ENCODE measurements at regions not wholly inside any gene's neighbourhood (a gene's known extent, or its start where the extent isn't known, plus 50 kb on each side); places are given as distances from the start of the nearest gene placed in this dataset.

GRCh38 chr12:73181244-73181643 lies 909.1 kb downstream of the TRHDE start:
- Histone ChIP-seq H3K27me3 (ENCODE audit: control insufficient read depth, extremely low read depth, insufficient read depth, low read length) (no peaks in the 10 kb centered on the region), H3K9me1 (ENCODE audit: control insufficient read depth, extremely low read depth, insufficient read depth, low read length) (no peaks in the 10 kb centered on the region), H4K20me1 (ENCODE audit: control insufficient read depth, extremely low read depth, insufficient read depth, low read length) (no peaks in the 10 kb centered on the region), H3K9me3 (ENCODE audit: control insufficient read depth, low read depth, low read length) (no peaks in the 10 kb centered on the region), H2AFZ (ENCODE audit: control insufficient read depth, low read length) (no peak overlapping the region), H3K4me3 (ENCODE audit: control insufficient read depth in 2 of 3, extremely low read depth in 1 of 3, insufficient read depth in 2 of 3, low read depth in 1 of 3, low read length in 3 of 3) (no peak overlapping the region), H3K4me1 (ENCODE audit: control insufficient read depth, extremely low read depth, insufficient read depth, low read length) (no peaks in the 10 kb centered on the region), H3K27ac (ENCODE audit: control insufficient read depth, insufficient read depth, low read length) (no peak overlapping the region), H3K4me2 (ENCODE audit: control insufficient read depth, extremely low read depth, insufficient read depth, low read depth, low read length) (no peak overlapping the region), H3K9ac (ENCODE audit: control insufficient read depth, extremely low read depth, insufficient read depth, low read length) (no peak overlapping the region), H3K36me3 (ENCODE audit: control insufficient read depth in 2 of 2, extremely low read depth in 1 of 2, insufficient read depth in 2 of 2, low read length in 2 of 2) (no peaks in the 10 kb centered on the region), H3K79me2 (ENCODE audit: control insufficient read depth, insufficient read depth, low read length) (no peaks in the 10 kb centered on the region)
- TF ChIP-seq CTCF (optimal IDR thresholded peaks at IDR 0.05 in 1 of 3, IDR thresholded peaks at IDR 0.05 in 1 of 3, conservative IDR thresholded peaks at IDR 0.05 in 1 of 3; ENCODE audit: extremely low read depth in 1 of 3, insufficient read depth in 2 of 3, low read length in 3 of 3) = no peak
- no peak for TF ChIP-seq EZH2 (IDR thresholded peaks at IDR 0.05; ENCODE audit: low read length)
- DNase-seq (ENCODE audit: low read depth, low spot score) = no peak
- dilution Hi-C loops (cut with MboI; ENCODE audit: extremely low pct_ligation_motif_present, low sequenced_read_pairs) = no loop called here
- no peak for FAIRE-seq

GRCh38 chr12:73185403-73185802 lies 913.2 kb downstream of the TRHDE start:
- Histone ChIP-seq H3K9me1 (ENCODE audit: control insufficient read depth, extremely low read depth, insufficient read depth, low read length) (no peaks in the 10 kb centered on the region), H3K27ac (ENCODE audit: control insufficient read depth, insufficient read depth, low read length) (no peak overlapping the region), H3K79me2 (ENCODE audit: control insufficient read depth, insufficient read depth, low read length) (no peaks in the 10 kb centered on the region), H3K4me2 (ENCODE audit: control insufficient read depth, extremely low read depth, insufficient read depth, low read depth, low read length) (no peak overlapping the region), H2AFZ (ENCODE audit: control insufficient read depth, low read length) (no peak overlapping the region), H4K20me1 (ENCODE audit: control insufficient read depth, extremely low read depth, insufficient read depth, low read length) (no peaks in the 10 kb centered on the region), H3K36me3 (ENCODE audit: control insufficient read depth in 2 of 2, extremely low read depth in 1 of 2, insufficient read depth in 2 of 2, low read length in 2 of 2) (no peaks in the 10 kb centered on the region), H3K9me3 (ENCODE audit: control insufficient read depth, low read depth, low read length) (no peaks in the 10 kb centered on the region), H3K27me3 (ENCODE audit: control insufficient read depth, extremely low read depth, insufficient read depth, low read length) (no peaks in the 10 kb centered on the region), H3K4me3 (ENCODE audit: control insufficient read depth in 2 of 3, extremely low read depth in 1 of 3, insufficient read depth in 2 of 3, low read depth in 1 of 3, low read length in 3 of 3) (no peak overlapping the region), H3K9ac (ENCODE audit: control insufficient read depth, extremely low read depth, insufficient read depth, low read length) (no peak overlapping the region), H3K4me1 (ENCODE audit: control insufficient read depth, extremely low read depth, insufficient read depth, low read length) (no peaks in the 10 kb centered on the region)
- no peak for FAIRE-seq
- DNase-seq (ENCODE audit: low read depth, low spot score) = no peak
- dilution Hi-C loops (cut with MboI; ENCODE audit: extremely low pct_ligation_motif_present, low sequenced_read_pairs) = no loop called here
- TF ChIP-seq CTCF (optimal IDR thresholded peaks at IDR 0.05 in 1 of 3, IDR thresholded peaks at IDR 0.05 in 1 of 3, conservative IDR thresholded peaks at IDR 0.05 in 1 of 3; ENCODE audit: extremely low read depth in 1 of 3, insufficient read depth in 2 of 3, low read length in 3 of 3) (no peak), EZH2 (IDR thresholded peaks at IDR 0.05; ENCODE audit: low read length) (no peak)

All from keratinocyte (primary cell).